ENCODE measurements at regions not wholly inside any gene's neighbourhood (a gene's known extent, or its start where the extent isn't known, plus 50 kb on each side); places are given as distances from the start of the nearest gene placed in this dataset.
A peak's percentile ranks its signal among the peaks of the same experiment; 100 is the strongest.

- TF ChIP-seq POLR2A (IDR thresholded peaks at IDR 0.05) (no peak), CTCF (IDR thresholded peaks at IDR 0.05) (peak in 1 of 4 experiments; percentile 26), EP300 (IDR thresholded peaks at IDR 0.05) (no peak), POLR2AphosphoS5 (IDR thresholded peaks at IDR 0.05) (no peak)
Measured at GRCh38 chr15:23877502-23878412, 190.7 kb upstream of the NDN start.

Measured in sigmoid colon (tissue), 4 donors.